Kidney (tissue), 13 donors: ENCODE measurements at regions not wholly inside any gene's neighbourhood (a gene's known extent, or its start where the extent isn't known, plus 50 kb on each side); places are given as distances from the start of the nearest gene placed in this dataset.
"Not testable (repeated sequence)": the region's sequence is repeated elsewhere in the genome, so short reads cannot be mapped to it uniquely, and the experiment has no call there.

ENCODE experiments used
- DNase-seq, 5 donors: peaks; one replicate each; pipeline ENCODE4 v3.0.0-alpha.2; 2013 to 2020
- FAIRE-seq: peaks from 2 replicates; lab custom pipeline; 2012; peaks lifted over from hg19 to GRCh38; lab: Jason Lieb, UNC
- H3K27ac ChIP-seq, 2 donors: one replicate each; pipeline ENCODE4 v1.7.0; 2013; ENCODE audit warnings: low read depth in 2 of 2, low read length in 2 of 2, inconsistent platforms in 1 of 2
- H3K27me3 ChIP-seq: one replicate; pipeline ENCODE4 v1.7.1; 2013; ENCODE audit warnings: low read length, inconsistent platforms; ENCODE audit not compliant: control insufficient read depth, insufficient read depth
- H3K36me3 ChIP-seq, 3 donors: one replicate each; pipeline versions ENCODE4 v1.7.0 to v1.7.1; 2013; ENCODE audit warnings: low read length in 3 of 3, control low read depth in 1 of 3, inconsistent platforms in 1 of 3; ENCODE audit not compliant: insufficient read depth in 3 of 3, control insufficient read depth in 2 of 3
- H3K4me1 ChIP-seq, 3 donors: one replicate each; pipeline versions ENCODE4 v1.7.0 to v1.7.1; 2013; ENCODE audit warnings: low read length in 3 of 3, inconsistent platforms in 1 of 3, low read depth in 1 of 3; ENCODE audit not compliant: control insufficient read depth in 2 of 3, insufficient read depth in 2 of 3
- H3K4me3 ChIP-seq, 3 donors: one replicate each; pipeline versions ENCODE4 v1.7.0 to v1.8.1; 2013; ENCODE audit warnings: low read length in 3 of 3, control low read depth in 1 of 3, inconsistent platforms in 1 of 3
- H3K9ac ChIP-seq, 3 donors: one replicate each; pipeline versions ENCODE4 v1.7.0 to v1.7.1; 2013; ENCODE audit warnings: low read length in 3 of 3, control low read depth in 1 of 3, inconsistent platforms in 1 of 3
- H3K9me3 ChIP-seq, 3 donors: one replicate each; pipeline versions ENCODE4 v1.7.0 to v1.7.1; 2013; ENCODE audit warnings: low read length in 3 of 3, control low read depth in 1 of 3, inconsistent platforms in 1 of 3; ENCODE audit not compliant: control insufficient read depth in 2 of 3, insufficient read depth in 1 of 3
- intact Hi-C: fragments of 100-400 bp; cut with DNase I; formaldehyde crosslinking; loops from one replicate; pipeline ENCODE4 v1.11.1; 2022
- TF ChIP-seq, protein P1 (sequence below): IDR thresholded peaks from 3 replicates; pipeline ENCODE4 v1.5.1; 2012; ENCODE audit warnings: mild to moderate bottlenecking, moderate library complexity, borderline replicate concordance; ENCODE audit not compliant: insufficient read depth; ENCODE audit errors: extremely low read depth
- donor health status: control.
- donor health status: control.
- donor health status: control.
- donor health status: control.
- donor health status: control.
- donor health status: DM: yes; HTN: yes; CAD: no.
- donor health status: Normal renal cell carcinoma (clear cell type).

DNA sequence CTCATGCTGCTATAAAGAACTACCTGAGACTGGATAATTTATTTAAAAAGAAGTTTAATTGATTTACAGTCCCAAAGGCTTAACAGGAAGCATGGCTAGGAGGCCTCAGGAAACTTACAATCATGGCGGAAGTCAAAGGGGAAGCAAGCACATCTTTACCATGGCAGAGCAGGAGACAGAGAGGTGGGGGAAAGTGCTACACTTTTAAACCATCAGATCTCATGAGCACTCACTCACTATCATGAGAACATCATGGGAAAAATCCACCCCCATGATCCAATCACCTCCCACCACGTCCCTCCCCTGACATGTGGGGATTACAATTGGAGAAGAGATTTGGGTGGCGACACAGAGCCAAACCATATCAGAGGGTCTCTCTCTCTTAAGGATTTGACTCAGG, 108.6 kb upstream of the PODXL start:
- H3K36me3 ChIP-seq, result no peaks in the 10 kb centered on the region
- no peak for FAIRE-seq

DNA sequence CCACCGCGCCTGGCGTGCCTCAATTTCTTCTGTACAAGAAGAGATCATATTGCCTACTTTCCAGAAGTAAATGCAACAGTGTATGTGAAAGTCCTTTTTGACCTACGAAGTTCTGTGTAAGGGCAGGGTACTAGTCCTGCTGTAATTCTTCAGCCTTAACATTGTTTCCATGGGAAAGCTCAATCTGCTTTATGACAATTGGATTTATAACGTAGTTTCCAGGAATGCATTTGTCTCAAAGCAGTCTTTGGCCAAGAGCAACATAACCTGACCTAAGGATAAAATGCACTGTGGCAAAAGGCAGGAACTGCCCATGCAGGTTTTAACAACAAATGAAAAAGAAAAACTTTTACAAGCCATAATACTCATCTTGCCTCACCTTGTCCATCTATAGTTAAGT, 108.1 kb upstream of the PODXL start:
- intact Hi-C loops, result no loop called here
- Histone ChIP-seq H3K9ac (no peak overlapping the region), H3K4me3 (no peak overlapping the region), H3K27ac (no peak overlapping the region), H3K4me1 (no peaks in the 10 kb centered on the region), H3K9me3 (peaks cover 0 to 6% (median 0%) of the 10 kb centered on the region in 3 donors), H3K27me3 (no peaks in the 10 kb centered on the region), H3K36me3 (no peaks in the 10 kb centered on the region)
- DNase-seq (peak in 2 of 5 donors; percentile 42 to 70), FAIRE-seq (no peak)
- TF ChIP-seq, protein P1, sequence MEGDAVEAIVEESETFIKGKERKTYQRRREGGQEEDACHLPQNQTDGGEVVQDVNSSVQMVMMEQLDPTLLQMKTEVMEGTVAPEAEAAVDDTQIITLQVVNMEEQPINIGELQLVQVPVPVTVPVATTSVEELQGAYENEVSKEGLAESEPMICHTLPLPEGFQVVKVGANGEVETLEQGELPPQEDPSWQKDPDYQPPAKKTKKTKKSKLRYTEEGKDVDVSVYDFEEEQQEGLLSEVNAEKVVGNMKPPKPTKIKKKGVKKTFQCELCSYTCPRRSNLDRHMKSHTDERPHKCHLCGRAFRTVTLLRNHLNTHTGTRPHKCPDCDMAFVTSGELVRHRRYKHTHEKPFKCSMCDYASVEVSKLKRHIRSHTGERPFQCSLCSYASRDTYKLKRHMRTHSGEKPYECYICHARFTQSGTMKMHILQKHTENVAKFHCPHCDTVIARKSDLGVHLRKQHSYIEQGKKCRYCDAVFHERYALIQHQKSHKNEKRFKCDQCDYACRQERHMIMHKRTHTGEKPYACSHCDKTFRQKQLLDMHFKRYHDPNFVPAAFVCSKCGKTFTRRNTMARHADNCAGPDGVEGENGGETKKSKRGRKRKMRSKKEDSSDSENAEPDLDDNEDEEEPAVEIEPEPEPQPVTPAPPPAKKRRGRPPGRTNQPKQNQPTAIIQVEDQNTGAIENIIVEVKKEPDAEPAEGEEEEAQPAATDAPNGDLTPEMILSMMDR, result no peak

More for the DNA sequence above, 108.6 kb upstream of the PODXL start:
- no peak overlapping the region for H3K27ac ChIP-seq
- no peak overlapping the region for H3K9ac ChIP-seq
- H3K4me3 ChIP-seq, result no peak overlapping the region
- H3K27me3 ChIP-seq, result no peaks in the 10 kb centered on the region
- H3K4me1 ChIP-seq, result no peaks in the 10 kb centered on the region
- H3K9me3 ChIP-seq, result peaks cover 0 to 6% (median 0%) of the 10 kb centered on the region in 3 donors
- DNase-seq, result no peak
- intact Hi-C loops, result no loop called here
- TF ChIP-seq, protein P1, result no peak

DNA sequence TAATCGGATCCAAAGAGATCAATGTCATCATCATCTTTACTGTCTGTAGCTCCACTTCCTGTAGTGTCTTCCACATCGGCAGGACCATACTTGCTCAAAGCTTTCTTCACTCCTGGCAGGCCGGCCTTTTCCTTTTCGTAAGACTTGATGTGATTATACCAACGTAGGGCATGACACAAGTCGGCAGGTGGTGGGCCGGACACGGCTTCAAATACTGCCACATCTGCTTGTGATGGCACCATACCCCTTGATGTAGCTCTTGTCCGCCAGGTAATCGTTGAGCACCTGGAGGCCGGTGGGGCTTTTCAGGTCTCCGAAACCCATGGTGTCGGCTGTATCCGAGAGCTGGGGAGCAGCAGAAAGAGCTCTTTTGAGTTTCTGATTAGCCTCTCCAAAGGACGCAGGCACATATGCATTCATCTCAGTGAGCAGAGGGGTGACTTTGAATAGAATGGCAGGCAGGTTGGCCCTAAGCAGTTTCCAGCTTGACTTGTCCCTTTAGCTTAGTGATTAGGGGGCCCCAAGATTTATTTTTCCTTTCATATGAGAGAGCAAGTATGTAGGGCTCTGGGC, 106.0 kb upstream of the PODXL start:
- FAIRE-seq, H3K27ac ChIP-seq, DNase-seq, H3K36me3 ChIP-seq, H3K9ac ChIP-seq, intact Hi-C loops, H3K4me3 ChIP-seq, H3K9me3 ChIP-seq, H3K27me3 ChIP-seq, H3K4me1 ChIP-seq: not testable (repeated sequence)

DNA sequence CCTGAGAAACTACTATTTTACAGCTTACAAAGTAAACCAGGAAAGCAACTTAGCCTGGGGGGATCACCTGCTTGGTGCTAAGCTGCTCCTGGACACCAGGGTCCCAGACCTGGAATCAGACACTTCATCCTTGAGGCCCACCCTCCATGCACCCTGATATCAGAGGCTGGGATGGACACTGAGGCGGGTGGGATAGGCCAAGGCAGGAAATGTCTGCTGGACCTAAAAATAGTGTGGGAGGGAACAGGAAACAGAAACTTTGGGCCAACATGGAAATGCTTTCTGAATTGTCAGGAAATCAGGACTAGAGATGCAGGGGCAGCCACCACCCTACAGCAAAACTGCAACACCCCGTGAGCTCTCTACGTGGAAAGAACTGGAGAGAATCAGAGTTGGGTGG, 101.5 kb upstream of the PODXL start:
- FAIRE-seq, result no peak
- TF ChIP-seq, protein P1, result no peak
- H3K27me3 ChIP-seq, result no peaks in the 10 kb centered on the region
- DNase-seq, result no peak
- H3K9ac ChIP-seq, result no peak overlapping the region
- H3K27ac ChIP-seq, result no peak overlapping the region
- intact Hi-C loops, result loop anchor here (10.0 kb wide), 1 partner anchor 153 kb away; no protein-coding TSS in a partner anchor
- no peaks in the 10 kb centered on the region for H3K4me1 ChIP-seq
- H3K36me3 ChIP-seq, result no peaks in the 10 kb centered on the region
- peaks cover 0 to 2% (median 0%) of the 10 kb centered on the region in 3 donors for H3K9me3 ChIP-seq
- H3K4me3 ChIP-seq, result no peak overlapping the region
